HG03095 (cell line): ENCODE measurements at regions not wholly inside any gene's neighbourhood (a gene's known extent, or its start where the extent isn't known, plus 50 kb on each side); places are given as distances from the start of the nearest gene placed in this dataset.

Experiments
- ATAC-seq: cut with Tn5 transposase; IDR thresholded peaks from one replicate; pipeline ENCODE4 v1.9.1; 2021; ENCODE audit warnings: moderate library complexity; ENCODE audit not compliant: unreplicated experiment

- ATAC-seq = no peak
These were observed 153.5 kb downstream of the RBFOX3 start for GRCh38 chr17:79457376-79457775.

GRCh38 chr17:79455636-79456035, 155.2 kb downstream of the RBFOX3 start:
- ATAC-seq = no peak

- ATAC-seq = no peak
These were observed 156.0 kb downstream of the RBFOX3 start for GRCh38 chr17:79454826-79455225.

- ATAC-seq = no peak
These were observed 157.4 kb downstream of the RBFOX3 start for GRCh38 chr17:79453481-79453880.

- no peak for ATAC-seq
These were observed 158.1 kb downstream of the RBFOX3 start for GRCh38 chr17:79452706-79453105.

- ATAC-seq = no peak
These were observed 159.7 kb downstream of the RBFOX3 start for GRCh38 chr17:79451167-79451566.

GRCh38 chr17:79446399-79447009, 164.3 kb downstream of the RBFOX3 start:
- no peak for ATAC-seq

- no peak for ATAC-seq
These were observed 166.7 kb downstream of the RBFOX3 start for GRCh38 chr17:79444198-79444597.

- no peak for ATAC-seq
These were observed 167.8 kb downstream of the RBFOX3 start for GRCh38 chr17:79443026-79443425.

- no peak for ATAC-seq
These were observed 169.3 kb downstream of the RBFOX3 start for GRCh38 chr17:79441356-79442160.

GRCh38 chr17:79440251-79440650, 170.6 kb downstream of the RBFOX3 start:
- no peak for ATAC-seq

- ATAC-seq = no peak
These were observed 171.4 kb downstream of the RBFOX3 start for GRCh38 chr17:79439493-79439892.

- ATAC-seq = no peak
These were observed 172.1 kb downstream of the RBFOX3 start for GRCh38 chr17:79438546-79439334.

- no peak for ATAC-seq
These were observed 172.8 kb downstream of the RBFOX3 start for GRCh38 chr17:79438058-79438457.

- no peak for ATAC-seq
These were observed 173.8 kb downstream of the RBFOX3 start for GRCh38 chr17:79437081-79437480.

GRCh38 chr17:79435962-79436361, 174.9 kb downstream of the RBFOX3 start:
- no peak for ATAC-seq

- ATAC-seq = no peak
These were observed 175.6 kb downstream of the RBFOX3 start for GRCh38 chr17:79435296-79435695.

- ATAC-seq = no peak
These were observed 176.6 kb downstream of the RBFOX3 start for GRCh38 chr17:79434215-79434614.

GRCh38 chr17:79433379-79433778, 177.5 kb downstream of the RBFOX3 start:
- no peak for ATAC-seq

- no peak for ATAC-seq
These were observed 179.7 kb downstream of the RBFOX3 start for GRCh38 chr17:79431175-79431574.

- ATAC-seq = no peak
These were observed 180.9 kb downstream of the RBFOX3 start for GRCh38 chr17:79429864-79430494.
